Upper lobe of left lung (tissue), 6 donors: ENCODE measurements at regions not wholly inside any gene's neighbourhood (a gene's known extent, or its start where the extent isn't known, plus 50 kb on each side); places are given as distances from the start of the nearest gene placed in this dataset.

Source experiments
- ATAC-seq, 2 donors: fragments of 200-7000 bp; cut with Tn5 transposase; one replicate each; pipeline ENCODE4 v1.9.1; 2022; ENCODE audit warnings: mild to moderate bottlenecking in 2 of 2, moderate library complexity in 2 of 2; ENCODE audit not compliant: low FRiP score in 2 of 2
- DNase-seq, 2 donors: peaks; one replicate each; pipeline ENCODE4 v3.0.0-alpha.2; 2019 to 2020
- H3K27ac ChIP-seq, 4 donors: fragments of 200-600 bp; sonication (generic); one replicate each; pipeline ENCODE4 v1.5.1; 2016 to 2019
- H3K27me3 ChIP-seq, 4 donors: fragments of 200-600 bp; sonication (generic); one replicate each; pipeline ENCODE4 v1.5.1; 2017 to 2019
- H3K36me3 ChIP-seq, 4 donors: fragments of 200-600 bp; sonication (generic); one replicate each; pipeline ENCODE4 v1.5.1; 2016 to 2019
- H3K4me1 ChIP-seq, 4 donors: fragments of 200-600 bp; sonication (generic); one replicate each; pipeline ENCODE4 v1.5.1; 2018 to 2019
- H3K4me3 ChIP-seq, 4 donors: fragments of 200-600 bp; sonication (generic); one replicate each; pipeline ENCODE4 v1.5.1; 2017 to 2019; ENCODE audit warnings: mild to moderate bottlenecking in 2 of 4, moderate library complexity in 1 of 4
- H3K9me3 ChIP-seq, 4 donors: fragments of 200-600 bp; sonication (generic); one replicate each; pipeline ENCODE4 v1.5.1; 2018 to 2019
- EP300 ChIP-seq, 4 donors: sonication (generic); formaldehyde crosslinking; IDR thresholded peaks; one replicate each; pipeline ENCODE4 v1.5.1; 2017; ENCODE audit warnings: antibody characterized with exemption in 4 of 4, control low read depth in 2 of 4
- POLR2A ChIP-seq, 4 donors: fragments of 450-650 bp; IDR thresholded peaks; one replicate each; pipeline ENCODE4 v1.5.1; 2016 to 2017; ENCODE audit warnings: antibody characterized with exemption in 4 of 4, mild to moderate bottlenecking in 2 of 4
- POLR2AphosphoS5 ChIP-seq, 2 donors: sonication (generic); formaldehyde crosslinking; IDR thresholded peaks; one replicate each; pipeline ENCODE4 v1.5.1; 2017; ENCODE audit warnings: antibody characterized with exemption in 2 of 2
- WGBS, 2 donors: methylation state at CpG; one replicate each; pipeline ENCODE4 v1.1.5; 2017 to 2018; 5-methylcytosine and 5-hydroxymethylcytosine counted together
- TF ChIP-seq, protein P1 (sequence below), 6 experiments: fragments of 450-650 bp in 4 of 6; fragments of 200-600 bp in 2 of 6; sonication (generic) in 2 of 6; IDR thresholded peaks; one replicate each; pipeline ENCODE4 v1.5.1; 2016 to 2019; ENCODE audit warnings: antibody characterized with exemption in 6 of 6
- donor health status: DM: no; HTN: no; CAD: no; lungs with moderate emphysema.
- donor health status: DM: no; HTN: yes; CAD: no; lungs with severe emphysema.

GRCh38 chr10:59018977-59019376 lies 157.5 kb upstream of the PHYHIPL start:
- no peak overlapping the region for H3K27ac ChIP-seq
- TF ChIP-seq, protein P1, sequence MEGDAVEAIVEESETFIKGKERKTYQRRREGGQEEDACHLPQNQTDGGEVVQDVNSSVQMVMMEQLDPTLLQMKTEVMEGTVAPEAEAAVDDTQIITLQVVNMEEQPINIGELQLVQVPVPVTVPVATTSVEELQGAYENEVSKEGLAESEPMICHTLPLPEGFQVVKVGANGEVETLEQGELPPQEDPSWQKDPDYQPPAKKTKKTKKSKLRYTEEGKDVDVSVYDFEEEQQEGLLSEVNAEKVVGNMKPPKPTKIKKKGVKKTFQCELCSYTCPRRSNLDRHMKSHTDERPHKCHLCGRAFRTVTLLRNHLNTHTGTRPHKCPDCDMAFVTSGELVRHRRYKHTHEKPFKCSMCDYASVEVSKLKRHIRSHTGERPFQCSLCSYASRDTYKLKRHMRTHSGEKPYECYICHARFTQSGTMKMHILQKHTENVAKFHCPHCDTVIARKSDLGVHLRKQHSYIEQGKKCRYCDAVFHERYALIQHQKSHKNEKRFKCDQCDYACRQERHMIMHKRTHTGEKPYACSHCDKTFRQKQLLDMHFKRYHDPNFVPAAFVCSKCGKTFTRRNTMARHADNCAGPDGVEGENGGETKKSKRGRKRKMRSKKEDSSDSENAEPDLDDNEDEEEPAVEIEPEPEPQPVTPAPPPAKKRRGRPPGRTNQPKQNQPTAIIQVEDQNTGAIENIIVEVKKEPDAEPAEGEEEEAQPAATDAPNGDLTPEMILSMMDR (IDR thresholded peaks at IDR 0.05), result no peak
- TF ChIP-seq EP300 (IDR thresholded peaks at IDR 0.05), result no peak
- TF ChIP-seq POLR2AphosphoS5 (IDR thresholded peaks at IDR 0.05), result no peak
- TF ChIP-seq POLR2A (IDR thresholded peaks at IDR 0.05), result no peak
- no peaks in the 10 kb centered on the region for H3K9me3 ChIP-seq
- no peak for DNase-seq
- 77 to 82% methylated on average over 5 of the region's 5 CpGs for WGBS, 2 donors
- H3K4me3 ChIP-seq, result peak overlapping the region in 1 of 4 donors; percentile 2
- H3K36me3 ChIP-seq, result no peaks in the 10 kb centered on the region
- H3K27me3 ChIP-seq, result no peaks in the 10 kb centered on the region
- ATAC-seq, result peak in 1 of 2 donors; percentile 44
- H3K4me1 ChIP-seq, result no peaks in the 10 kb centered on the region

- peak overlapping the region in 1 of 4 donors; percentile 2 for H3K4me3 ChIP-seq
- H3K27ac ChIP-seq, result no peak overlapping the region
- TF ChIP-seq POLR2AphosphoS5 (IDR thresholded peaks at IDR 0.05), result no peak
- TF ChIP-seq POLR2A (IDR thresholded peaks at IDR 0.05), result no peak
- no peak for TF ChIP-seq EP300 (IDR thresholded peaks at IDR 0.05)
- TF ChIP-seq, protein P1 (IDR thresholded peaks at IDR 0.05), result no peak
- H3K36me3 ChIP-seq, result no peaks in the 10 kb centered on the region
- H3K9me3 ChIP-seq, result no peaks in the 10 kb centered on the region
- no peak for DNase-seq
- H3K27me3 ChIP-seq, result no peaks in the 10 kb centered on the region
- H3K4me1 ChIP-seq, result no peaks in the 10 kb centered on the region
- ATAC-seq, result no peak
- 22 to 27% methylated on average over 3 of the region's 3 CpGs for WGBS, 2 donors
Measured at GRCh38 chr10:59019603-59020002, 156.8 kb upstream of the PHYHIPL start.

GRCh38 chr10:59020502-59020901 lies 155.9 kb upstream of the PHYHIPL start:
- no peaks in the 10 kb centered on the region for H3K27me3 ChIP-seq
- no peak overlapping the region for H3K4me3 ChIP-seq
- no peak for TF ChIP-seq POLR2A (IDR thresholded peaks at IDR 0.05)
- TF ChIP-seq, protein P1 (IDR thresholded peaks at IDR 0.05), result no peak
- no peak for TF ChIP-seq EP300 (IDR thresholded peaks at IDR 0.05)
- no peak for TF ChIP-seq POLR2AphosphoS5 (IDR thresholded peaks at IDR 0.05)
- H3K36me3 ChIP-seq, result no peaks in the 10 kb centered on the region
- 90 to 97% methylated on average over 4 of the region's 4 CpGs for WGBS, 2 donors
- DNase-seq, result no peak
- no peak for ATAC-seq
- no peaks in the 10 kb centered on the region for H3K4me1 ChIP-seq
- no peaks in the 10 kb centered on the region for H3K9me3 ChIP-seq
- H3K27ac ChIP-seq, result no peak overlapping the region

DNA sequence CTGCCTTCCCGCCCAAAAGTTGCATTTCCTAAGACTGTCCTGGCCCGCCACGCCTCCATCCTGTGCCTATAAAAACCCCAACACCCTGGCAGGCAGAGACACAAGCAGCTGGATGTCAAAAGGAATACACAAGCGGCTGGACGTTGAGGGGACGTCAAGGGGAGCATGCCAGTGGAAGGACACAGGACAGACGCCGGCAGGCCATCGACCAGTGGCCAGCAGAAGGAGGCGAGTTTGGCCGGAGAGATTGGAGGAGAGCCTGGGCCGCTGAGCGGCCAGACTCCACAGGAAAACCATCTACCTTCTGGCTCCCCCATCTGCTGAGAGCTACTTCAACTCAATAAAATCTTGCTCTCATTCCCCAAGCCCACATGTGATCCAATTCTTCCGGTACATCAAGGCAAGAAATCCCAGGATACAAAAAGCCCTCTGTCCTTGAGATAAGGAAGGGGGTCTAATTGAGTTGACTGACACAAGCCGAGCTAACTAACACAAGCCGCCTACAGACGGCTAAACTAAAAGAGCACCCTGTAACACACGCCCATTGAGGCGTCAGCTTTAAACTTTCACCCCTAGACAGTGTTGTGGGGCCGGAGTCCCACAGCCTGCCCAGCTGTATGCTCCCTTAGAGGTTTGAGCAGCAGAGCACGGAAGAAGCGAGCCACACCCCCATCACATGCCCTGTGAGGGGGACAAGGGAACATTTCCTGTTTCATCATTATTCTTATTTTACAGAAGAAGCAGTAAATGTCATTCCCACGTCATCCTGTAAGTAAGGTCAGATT lies 150.3 kb upstream of the PHYHIPL start:
- Histone ChIP-seq H3K4me3 (no peak overlapping the region), H3K4me1 (no peaks in the 10 kb centered on the region), H3K36me3 (no peaks in the 10 kb centered on the region), H3K27ac (no peak overlapping the region), H3K9me3 (no peaks in the 10 kb centered on the region), H3K27me3 (no peaks in the 10 kb centered on the region)
- 86 to 93% methylated on average over 23 of the region's 23 CpGs for WGBS, 2 donors
- no peak for ATAC-seq
- TF ChIP-seq POLR2AphosphoS5 (IDR thresholded peaks at IDR 0.05) (no peak), POLR2A (IDR thresholded peaks at IDR 0.05) (no peak), EP300 (IDR thresholded peaks at IDR 0.05) (no peak)
- TF ChIP-seq, protein P1 (IDR thresholded peaks at IDR 0.05), result no peak
- DNase-seq, result peak in 1 of 2 donors; percentile 44
